ENCODE measurements at regions not wholly inside any gene's neighbourhood (a gene's known extent, or its start where the extent isn't known, plus 50 kb on each side); places are given as distances from the start of the nearest gene placed in this dataset.

GRCh38 chr1:232379063-232379434 lies 250.9 kb downstream of the SIPA1L2 start:
- TF ChIP-seq, protein P1, sequence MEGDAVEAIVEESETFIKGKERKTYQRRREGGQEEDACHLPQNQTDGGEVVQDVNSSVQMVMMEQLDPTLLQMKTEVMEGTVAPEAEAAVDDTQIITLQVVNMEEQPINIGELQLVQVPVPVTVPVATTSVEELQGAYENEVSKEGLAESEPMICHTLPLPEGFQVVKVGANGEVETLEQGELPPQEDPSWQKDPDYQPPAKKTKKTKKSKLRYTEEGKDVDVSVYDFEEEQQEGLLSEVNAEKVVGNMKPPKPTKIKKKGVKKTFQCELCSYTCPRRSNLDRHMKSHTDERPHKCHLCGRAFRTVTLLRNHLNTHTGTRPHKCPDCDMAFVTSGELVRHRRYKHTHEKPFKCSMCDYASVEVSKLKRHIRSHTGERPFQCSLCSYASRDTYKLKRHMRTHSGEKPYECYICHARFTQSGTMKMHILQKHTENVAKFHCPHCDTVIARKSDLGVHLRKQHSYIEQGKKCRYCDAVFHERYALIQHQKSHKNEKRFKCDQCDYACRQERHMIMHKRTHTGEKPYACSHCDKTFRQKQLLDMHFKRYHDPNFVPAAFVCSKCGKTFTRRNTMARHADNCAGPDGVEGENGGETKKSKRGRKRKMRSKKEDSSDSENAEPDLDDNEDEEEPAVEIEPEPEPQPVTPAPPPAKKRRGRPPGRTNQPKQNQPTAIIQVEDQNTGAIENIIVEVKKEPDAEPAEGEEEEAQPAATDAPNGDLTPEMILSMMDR (IDR thresholded peaks at IDR 0.05), result no peak
- no peak for TF ChIP-seq POLR2A (IDR thresholded peaks at IDR 0.05)
